HCT116 (cell line): ENCODE measurements at regions not wholly inside any gene's neighbourhood (a gene's known extent, or its start where the extent isn't known, plus 50 kb on each side); places are given as distances from the start of the nearest gene placed in this dataset.

Experiments
- ATAC-seq: fragments of 200-7000 bp; cut with Tn5 transposase; 2 replicates; pipeline ENCODE4 v1.9.1; 2020; ENCODE audit warnings: mild to moderate bottlenecking, moderate library complexity
- BruUV-seq: library from RNA; stranded (reverse); fragments of 400-500 nt; replicated peaks from 2 replicates; lab custom pipeline; 2021; lab: Mats Ljungman, UMichigan
- CTCF ChIA-PET: fragments of 300-600 bp; sonication (Branson Sonifier 250); formaldehyde crosslinking; loops from one replicate; lab custom pipeline; 2021; ENCODE audit warnings: antibody characterized with exemption; lab: Charles Lee
- POLR2A ChIA-PET: fragments of 300-600, 350-600 bp; sonication (Branson Sonifier 250); formaldehyde crosslinking; loops from one replicate; lab custom pipeline; 2021; ENCODE audit warnings: antibody characterized with exemption; lab: Charles Lee
- RAD21 ChIA-PET, 2 experiments: fragments of 300-600 bp; sonication (Branson Sonifier 250); formaldehyde crosslinking; loops; one replicate each; lab custom pipeline; 2023; ENCODE audit warnings: low total read pairs in 2 of 2; ENCODE audit not compliant: uncharacterized antibody in 2 of 2, unreplicated experiment in 2 of 2, low non-redundant PET in 1 of 2; lab: Charles Lee
- DNase-seq: peaks from one replicate; pipeline ENCODE4 v3.0.0-alpha.2; 2010; ENCODE audit warnings: low read depth, low spot score
- H2AFZ ChIP-seq: fragments of 200-600 bp; shearing (Covaris generic), sonication (generic); 2 replicates; pipeline ENCODE4 v1.6.1; 2017; ENCODE audit warnings: low read depth, mixed run types, mixed read lengths, antibody characterized with exemption, low read length; ENCODE audit not compliant: poor library complexity, severe bottlenecking
- H3K27ac ChIP-seq: 2 replicates; pipeline ENCODE4 v1.5.1; 2012; ENCODE audit warnings: low read depth, low read length
- H3K27me3 ChIP-seq: fragments of 200-600 bp; sonication (generic); 2 replicates; pipeline ENCODE4 v1.6.1; 2016; ENCODE audit warnings: mixed run types, low read length, mixed read lengths; ENCODE audit not compliant: insufficient read depth
- H3K36me3 ChIP-seq, 2 experiments: fragments of 200-500 bp in 1 of 2; fragments of 200-600 bp in 1 of 2; sonication (Bioruptor generic) in 1 of 2; sonication (generic) in 1 of 2; 2 replicates each; pipeline versions ENCODE4 v1.5.1 to v1.6.1; 2014 to 2016; ENCODE audit warnings: low read length in 2 of 2, inconsistent platforms in 1 of 2, mixed read lengths in 1 of 2, mixed run types in 1 of 2; ENCODE audit not compliant: insufficient read depth in 2 of 2, control insufficient read depth in 1 of 2
- H3K4me1 ChIP-seq, 2 experiments: fragments of 200-600 bp in 1 of 2; sonication (generic) in 1 of 2; 2 replicates each; pipeline versions ENCODE4 v1.5.1 to v1.6.1; 2012 to 2017; ENCODE audit warnings: low read length in 2 of 2, inconsistent platforms in 1 of 2, mild to moderate bottlenecking in 1 of 2, mixed read lengths in 1 of 2, mixed run types in 1 of 2, moderate library complexity in 1 of 2; ENCODE audit not compliant: insufficient read depth in 2 of 2, control insufficient read depth in 1 of 2
- H3K4me2 ChIP-seq: fragments of 200-600 bp; sonication (generic); 2 replicates; pipeline ENCODE4 v1.6.1; 2017; ENCODE audit warnings: mixed run types, low read length, mixed read lengths
- H3K4me3 ChIP-seq, 2 experiments: fragments of 200-600 bp in 1 of 2; sonication (generic) in 1 of 2; replicated peaks in 1 of 2; 2 replicates each; pipeline ENCODE4 v1.5.1; 2011 to 2016; ENCODE audit warnings: low read length in 2 of 2, control low read depth in 1 of 2, low read depth in 1 of 2, mild to moderate bottlenecking in 1 of 2, mixed read lengths in 1 of 2, mixed run types in 1 of 2
- H3K79me2 ChIP-seq: fragments of 200-600 bp; sonication (generic); 2 replicates; pipeline ENCODE4 v1.6.1; 2017; ENCODE audit warnings: mild to moderate bottlenecking, mixed run types, low read length, moderate library complexity, mixed read lengths; ENCODE audit not compliant: insufficient read depth
- H3K9ac ChIP-seq: fragments of 200-600 bp; sonication (generic); 2 replicates; pipeline ENCODE4 v1.6.1; 2016; ENCODE audit warnings: low read length, mixed read lengths
- H3K9me2 ChIP-seq: fragments of 200-600 bp; sonication (generic), shearing (Covaris generic); 2 replicates; pipeline ENCODE4 v1.6.1; 2017; ENCODE audit warnings: mixed run types, mild to moderate bottlenecking, moderate library complexity; ENCODE audit not compliant: insufficient read depth
- H3K9me3 ChIP-seq, 2 experiments: fragments of 200-500 bp in 1 of 2; fragments of 200-600 bp in 1 of 2; sonication (Bioruptor generic) in 1 of 2; sonication (generic) in 1 of 2; 2 replicates each; pipeline ENCODE4 v1.6.1; 2014 to 2017; ENCODE audit warnings: low read length in 2 of 2, mixed read lengths in 2 of 2, inconsistent platforms in 1 of 2, low read depth in 1 of 2, mild to moderate bottlenecking in 1 of 2, mixed run types in 1 of 2, moderate library complexity in 1 of 2; ENCODE audit not compliant: control insufficient read depth in 1 of 2, insufficient read depth in 1 of 2
- H4K20me1 ChIP-seq: fragments of 200-600 bp; sonication (generic), shearing (Covaris generic); 2 replicates; pipeline ENCODE4 v1.6.1; 2017; ENCODE audit warnings: mixed run types, mild to moderate bottlenecking, moderate library complexity; ENCODE audit not compliant: insufficient read depth
- CEBPB ChIP-seq: IDR thresholded peaks from 2 replicates; pipeline ENCODE4 v1.6.1; 2012; ENCODE audit warnings: low read depth
- EGR1 ChIP-seq: IDR thresholded peaks from 2 replicates; pipeline ENCODE4 v1.6.1; 2012; ENCODE audit warnings: low read depth
- MAX ChIP-seq: IDR thresholded peaks from 2 replicates; pipeline ENCODE4 v1.6.1; 2012
- SIN3A ChIP-seq: IDR thresholded peaks from 2 replicates; pipeline ENCODE4 v1.6.1; 2012; ENCODE audit warnings: low read depth
- SP1 ChIP-seq: IDR thresholded peaks from 2 replicates; pipeline ENCODE4 v1.6.1; 2012; ENCODE audit warnings: low read depth
- TCF7L2 ChIP-seq: IDR thresholded peaks from 2 replicates; pipeline ENCODE4 v1.7.0; 2011; ENCODE audit warnings: borderline replicate concordance, inconsistent platforms; ENCODE audit not compliant: insufficient read depth, insufficient read length; ENCODE audit errors: extremely low read depth
- ZFX ChIP-seq: fragments of 450-650 bp; IDR thresholded peaks from 2 replicates; pipeline ENCODE4 v1.6.1; 2017
- intact Hi-C: fragments of 100-400 bp; cut with micrococcal nuclease; formaldehyde crosslinking; loops from 2 replicates; pipeline ENCODE4 v1.10.0; 2022

GRCh38 chr12:5292651-5293050 is 139.3 kb upstream of the NTF3 start:
- no peaks in the 10 kb centered on the region for H3K36me3 ChIP-seq
- no peaks in the 10 kb centered on the region for H3K27me3 ChIP-seq
- no peaks in the 10 kb centered on the region for H3K9me2 ChIP-seq
- H2AFZ ChIP-seq: no peak overlapping the region
- H3K9ac ChIP-seq: no peak overlapping the region
- no peak overlapping the region for H3K27ac ChIP-seq
- H3K79me2 ChIP-seq: no peaks in the 10 kb centered on the region
- intact Hi-C loops: no loop called here
- no peak overlapping the region for H3K4me2 ChIP-seq
- no peak for DNase-seq
- TF ChIP-seq TCF7L2 (no peak), MAX (no peak), CEBPB (no peak), ZFX (no peak), EGR1 (peak; percentile 42)
- TF ChIP-seq, all 23 proteins: peak for 1
- no peaks in the 10 kb centered on the region for H4K20me1 ChIP-seq
- CTCF ChIA-PET: no interaction called here
- no TSS peak for BruUV-seq
- no peak for ATAC-seq
- H3K4me3 ChIP-seq: no peak overlapping the region
- H3K9me3 ChIP-seq: no peaks in the 10 kb centered on the region
- peaks cover 6 to 11% of the 10 kb centered on the region in 2 experiments; a peak in 2 of 4 replicates for H3K4me1 ChIP-seq
- POLR2A ChIA-PET: no interaction called here
- RAD21 ChIA-PET: no interaction called here

- Histone ChIP-seq H4K20me1 (no peaks in the 10 kb centered on the region), H3K4me2 (no peak overlapping the region), H3K36me3 (no peaks in the 10 kb centered on the region), H3K27ac (no peak overlapping the region), H3K27me3 (no peaks in the 10 kb centered on the region), H3K4me1 (peaks cover 6 to 11% of the 10 kb centered on the region in 2 experiments; a peak in 2 of 4 replicates), H3K9me3 (no peaks in the 10 kb centered on the region), H3K9ac (no peak overlapping the region), H3K4me3 (no peak overlapping the region), H3K79me2 (no peaks in the 10 kb centered on the region), H2AFZ (no peak overlapping the region), H3K9me2 (no peaks in the 10 kb centered on the region)
- no peak for TF ChIP-seq SP1
- no peak for TF ChIP-seq SIN3A
- no peak for TF ChIP-seq MAX
- ATAC-seq: no peak
- POLR2A ChIA-PET: no interaction called here
- DNase-seq: no peak
- CTCF ChIA-PET: no interaction called here
- RAD21 ChIA-PET: no interaction called here
- no TSS peak for BruUV-seq
- intact Hi-C loops: no loop called here
Observed at GRCh38 chr12:5293773-5294172, 138.1 kb upstream of the NTF3 start.
